NCI-H526 treated with DMSO at 0.1 percent for 48 hours (cell line): ENCODE measurements at regions not wholly inside any gene's neighbourhood (a gene's known extent, or its start where the extent isn't known, plus 50 kb on each side); places are given as distances from the start of the nearest gene placed in this dataset.

Experiments used
- DNase-seq: peaks from one replicate; lab custom pipeline; 2025; lab: John Stamatoyannopoulos, UW

DNA sequence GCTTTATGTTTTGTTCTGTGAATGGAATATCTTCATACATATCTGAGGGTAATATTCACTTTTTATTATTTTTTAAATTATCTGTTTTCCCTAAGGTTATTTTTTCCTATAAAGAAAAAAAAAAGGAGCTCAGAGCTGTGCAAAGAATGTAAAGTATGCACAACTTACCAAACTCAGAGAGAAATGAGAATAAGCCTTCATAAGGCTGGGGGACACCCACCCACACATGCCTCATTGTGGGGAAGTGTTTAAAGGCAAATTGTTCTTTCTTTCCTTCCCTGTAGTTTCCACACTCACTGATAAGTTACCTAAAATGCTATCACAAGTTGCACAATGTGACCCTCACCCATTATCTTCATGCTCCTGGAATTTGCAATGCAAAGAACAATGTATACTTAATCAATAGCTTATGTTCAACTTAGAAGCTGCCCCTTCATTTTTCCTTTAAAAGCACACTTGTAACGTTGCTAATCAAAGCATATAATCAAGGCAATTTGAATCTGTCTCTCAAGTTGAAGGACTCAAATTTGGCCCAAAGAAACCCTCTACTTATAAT, 108.1 kb downstream of the GNAT3 start:
- no peak for DNase-seq

DNA sequence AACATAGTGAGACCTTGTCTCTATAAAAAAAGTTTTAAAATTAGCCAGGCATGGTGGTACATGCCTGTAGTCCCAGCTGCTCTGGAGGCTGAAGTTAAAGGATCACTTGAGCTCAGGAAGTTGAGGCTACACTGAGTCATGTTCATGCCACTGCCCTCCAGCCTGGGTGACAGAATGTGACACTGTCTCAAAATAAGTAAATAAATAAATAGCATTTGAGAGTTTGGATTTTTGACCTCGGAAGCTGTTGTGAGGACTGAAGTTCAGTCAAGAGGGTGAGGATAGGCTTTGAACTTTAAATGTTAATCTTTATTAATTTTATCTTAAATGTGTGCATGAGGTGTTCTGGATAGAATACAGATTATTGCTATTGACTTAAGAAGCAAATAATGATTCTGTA, 110.2 kb downstream of the GNAT3 start:
- no peak for DNase-seq

DNA sequence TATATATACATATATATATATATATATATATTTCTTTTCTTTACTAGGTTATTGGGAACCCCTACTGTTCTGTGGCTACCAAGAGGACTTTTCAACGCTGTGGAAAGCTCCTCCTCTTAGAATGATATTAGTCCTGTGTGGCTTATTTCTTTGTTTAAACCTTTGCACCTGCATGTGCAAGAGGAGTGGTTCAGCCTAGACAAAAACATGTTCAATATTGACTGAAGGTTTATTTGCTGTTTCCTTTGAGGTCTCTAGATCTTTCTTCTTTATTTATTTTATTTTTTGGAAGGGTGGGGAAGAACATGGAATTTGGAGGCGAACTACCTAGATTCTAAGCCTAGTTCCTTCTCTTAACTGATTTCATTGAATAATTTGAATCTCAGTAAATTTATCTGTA, 118.1 kb downstream of the GNAT3 start:
- no peak for DNase-seq

DNA sequence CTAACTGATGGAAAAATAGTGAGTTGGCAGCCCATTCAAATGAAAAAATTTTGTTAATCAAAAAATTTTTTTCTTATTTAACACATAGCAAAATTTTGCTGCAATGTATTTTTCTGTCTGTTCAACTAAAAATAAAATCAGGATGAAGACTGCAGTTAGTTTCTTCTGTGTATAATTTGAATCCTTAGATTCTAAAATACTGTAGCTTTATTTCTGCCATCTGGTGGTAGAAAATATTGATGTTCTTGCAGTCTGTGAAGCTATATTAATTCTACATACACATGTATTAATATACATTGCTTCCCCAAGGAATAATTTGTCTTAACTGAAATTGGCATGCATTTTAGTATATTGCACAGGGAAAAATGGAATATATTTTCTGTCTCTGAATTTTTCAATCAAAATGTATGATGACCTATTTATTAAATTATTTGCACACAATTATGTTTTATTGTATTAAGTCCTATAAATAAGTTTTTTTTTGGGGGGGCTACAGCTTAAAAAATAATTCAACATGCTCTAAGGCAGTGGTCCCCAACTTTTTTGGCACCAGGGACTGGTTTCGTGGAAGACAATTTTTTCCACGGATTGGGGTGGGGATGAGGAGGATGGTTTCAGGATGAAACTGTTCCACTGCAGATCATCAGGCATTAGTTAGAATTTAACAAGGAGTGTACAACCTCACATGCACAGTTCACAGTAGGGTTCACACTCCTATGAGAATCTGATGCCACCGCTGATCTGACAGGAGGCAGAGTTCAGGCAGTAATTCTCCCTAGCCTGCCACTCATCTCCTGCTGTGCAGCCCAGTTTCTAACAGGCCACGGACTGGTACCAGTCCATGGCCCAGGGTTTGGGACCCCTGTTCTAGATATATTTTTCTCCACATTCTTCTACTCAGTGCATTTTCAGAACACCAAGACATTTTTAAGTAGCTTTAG, 119.4 kb downstream of the GNAT3 start:
- DNase-seq: peak; percentile 43

DNA sequence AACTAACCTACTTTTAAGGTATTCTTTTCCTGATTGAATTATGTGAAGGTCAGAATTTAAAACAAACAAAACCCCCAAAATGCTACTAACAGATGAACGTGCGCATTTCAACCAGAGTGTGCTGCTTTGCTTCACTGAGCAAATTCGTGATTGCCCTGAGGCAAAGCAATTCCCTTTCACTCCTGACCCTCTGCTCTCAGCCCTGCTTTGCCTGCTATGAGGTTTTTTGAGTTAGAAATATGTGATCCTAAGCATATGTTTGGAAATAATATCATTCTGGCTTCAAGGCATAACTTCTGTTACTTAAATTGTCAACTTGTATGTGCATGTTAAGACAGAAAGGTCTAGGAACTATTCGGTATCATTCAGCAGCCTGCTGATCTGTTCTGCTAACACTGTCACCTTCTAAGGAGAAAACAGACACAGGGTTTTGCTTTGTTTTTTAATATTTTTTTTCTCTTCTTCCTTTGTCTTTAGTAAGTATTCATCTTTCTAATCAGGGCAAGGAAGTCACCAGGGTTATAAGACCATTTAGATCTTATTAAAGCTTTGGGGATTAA, 124.2 kb downstream of the GNAT3 start:
- peak; percentile 15 for DNase-seq

DNA sequence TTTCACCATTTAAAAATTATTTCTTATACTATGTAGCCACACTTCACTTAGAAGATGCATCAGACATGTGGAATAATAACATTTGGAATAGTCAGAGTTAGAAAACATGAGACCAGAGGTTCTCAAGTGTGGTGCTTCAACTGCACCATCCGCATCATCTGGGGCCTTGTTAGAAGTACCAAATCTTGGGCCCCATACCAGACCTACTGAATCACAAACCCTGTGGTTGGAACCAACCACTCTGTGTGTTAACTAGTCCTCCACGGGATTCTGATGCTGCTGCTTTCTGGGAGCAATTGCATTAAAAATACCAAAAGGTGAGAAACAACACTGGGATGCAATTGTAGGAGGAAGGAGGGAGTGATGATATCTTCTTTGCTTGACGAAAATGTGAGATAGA, 125.2 kb downstream of the GNAT3 start:
- DNase-seq: no peak

DNA sequence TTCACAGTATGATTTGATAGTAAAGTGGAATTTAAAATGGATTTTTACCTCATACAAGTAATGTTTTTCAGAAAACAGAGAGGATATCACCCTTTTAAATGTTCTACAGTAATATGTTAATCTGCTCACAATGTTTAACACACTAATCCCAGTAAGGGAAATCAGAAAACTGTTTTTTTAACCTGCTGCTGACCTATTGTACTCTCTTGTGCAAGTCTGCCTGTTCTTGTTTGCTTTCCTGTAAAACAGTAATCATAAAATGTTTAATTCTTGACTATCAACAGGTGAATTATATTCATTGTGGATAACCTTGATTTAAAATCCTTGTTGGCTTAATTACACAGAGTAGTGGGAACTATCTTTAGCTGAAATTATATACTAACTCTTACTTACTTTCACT, 126.4 kb downstream of the GNAT3 start:
- DNase-seq: no peak

DNA sequence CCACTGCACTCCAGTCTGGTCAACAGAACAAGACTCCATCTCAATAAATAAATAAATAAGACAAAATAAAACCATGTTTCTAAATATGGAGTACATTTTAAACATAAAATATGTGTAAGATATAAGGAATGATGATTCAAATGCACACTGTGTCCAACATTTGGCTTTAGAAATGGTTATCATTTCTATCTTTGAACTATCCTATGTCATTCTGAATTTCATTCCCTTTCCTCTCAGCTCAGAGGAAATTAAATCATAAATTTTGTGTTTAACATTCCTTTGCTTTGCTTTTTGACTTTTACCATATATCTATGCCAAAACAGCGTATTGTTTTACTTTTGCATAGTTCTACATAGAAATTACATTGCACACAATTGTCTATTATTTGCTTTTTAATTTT, 130.9 kb downstream of the GNAT3 start:
- DNase-seq: no peak

DNA sequence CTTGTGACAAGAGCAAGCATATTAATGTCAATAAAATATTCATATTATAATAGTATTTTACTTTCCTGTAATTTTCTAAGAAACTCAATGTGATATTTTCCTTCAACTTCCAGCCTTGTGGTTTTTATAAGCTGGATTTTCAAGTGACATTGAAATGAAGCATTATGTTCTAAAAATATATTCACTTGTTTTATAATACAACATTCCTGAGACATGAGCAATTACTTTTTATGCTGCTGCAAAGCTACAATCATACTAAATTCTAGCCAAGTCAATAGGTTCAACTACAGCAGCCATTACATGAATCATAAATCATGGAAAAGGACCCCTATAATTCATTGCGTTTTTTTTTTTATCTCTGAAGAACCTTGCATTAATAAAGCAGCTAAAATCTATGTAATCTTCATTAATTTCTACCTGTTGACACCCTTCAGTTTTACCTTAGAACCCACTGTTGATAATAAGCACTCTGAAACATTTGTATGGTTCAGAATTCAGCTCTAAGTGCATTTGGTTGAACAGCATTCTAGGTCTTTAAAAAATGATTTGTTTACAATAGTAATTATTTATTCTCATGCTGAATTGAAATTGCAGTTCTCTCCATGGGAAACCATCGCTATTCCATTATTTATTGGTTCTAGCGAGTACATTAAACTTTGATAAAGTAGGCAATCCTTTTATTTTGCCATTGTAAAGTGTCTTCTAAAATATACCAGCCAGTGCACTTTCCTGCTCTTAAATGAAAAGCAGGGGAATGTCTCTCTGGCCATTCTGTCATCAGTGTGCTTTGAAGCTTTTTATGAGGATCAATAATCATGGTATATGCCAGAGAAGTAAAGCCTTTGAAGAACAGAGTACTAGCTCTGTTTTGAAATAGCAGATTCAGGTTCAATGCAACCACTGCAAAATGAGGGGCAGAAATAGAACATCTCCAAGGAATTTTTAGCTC, 132.6 kb downstream of the GNAT3 start:
- no peak for DNase-seq

DNA sequence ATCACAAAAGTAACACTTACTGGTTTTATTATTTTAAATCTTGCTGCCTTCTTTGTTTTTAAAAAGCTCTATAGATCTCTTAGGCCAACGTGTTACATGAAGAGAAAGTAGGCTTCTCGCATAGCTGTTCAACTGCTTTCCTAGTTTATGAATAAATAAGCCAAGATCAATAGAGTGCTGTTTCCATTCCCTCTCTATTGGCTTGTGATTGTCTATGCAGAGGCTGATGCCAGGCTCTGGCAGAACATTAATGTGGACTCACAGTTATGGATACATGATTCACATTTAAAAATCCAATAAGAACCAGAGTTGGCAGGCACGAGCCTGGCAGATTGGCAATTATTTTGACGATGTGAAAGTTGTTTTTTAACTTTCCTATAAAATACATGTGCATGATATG, 137.5 kb downstream of the GNAT3 start:
- DNase-seq: no peak

DNA sequence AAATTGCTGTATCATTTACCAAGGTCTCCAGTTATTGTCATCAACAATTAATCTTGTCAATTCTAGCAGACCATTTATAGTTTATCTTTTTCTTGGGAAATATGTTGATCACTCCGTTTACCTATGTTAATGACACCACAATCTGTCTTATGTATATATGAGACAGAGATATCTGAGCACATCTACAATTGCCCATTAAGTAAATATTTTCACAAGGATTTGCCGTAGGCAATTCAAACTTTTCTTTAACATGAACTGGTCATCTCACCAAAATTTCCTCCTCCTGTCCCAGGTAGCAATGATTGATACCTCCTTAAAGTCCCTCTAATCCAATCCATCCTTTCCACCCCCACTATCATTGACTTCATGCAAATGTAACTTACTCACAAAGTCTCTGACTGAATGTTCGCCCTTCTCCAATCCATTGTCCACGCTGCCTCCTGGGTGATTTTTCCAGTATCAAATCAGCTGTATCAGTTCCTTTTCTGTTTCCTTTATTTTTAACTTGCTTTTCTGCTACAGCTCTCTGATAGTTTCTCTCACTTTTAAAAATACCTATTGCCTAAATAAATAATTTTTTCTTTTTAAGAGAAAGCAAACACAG, 138.3 kb downstream of the GNAT3 start:
- DNase-seq: no peak

DNA sequence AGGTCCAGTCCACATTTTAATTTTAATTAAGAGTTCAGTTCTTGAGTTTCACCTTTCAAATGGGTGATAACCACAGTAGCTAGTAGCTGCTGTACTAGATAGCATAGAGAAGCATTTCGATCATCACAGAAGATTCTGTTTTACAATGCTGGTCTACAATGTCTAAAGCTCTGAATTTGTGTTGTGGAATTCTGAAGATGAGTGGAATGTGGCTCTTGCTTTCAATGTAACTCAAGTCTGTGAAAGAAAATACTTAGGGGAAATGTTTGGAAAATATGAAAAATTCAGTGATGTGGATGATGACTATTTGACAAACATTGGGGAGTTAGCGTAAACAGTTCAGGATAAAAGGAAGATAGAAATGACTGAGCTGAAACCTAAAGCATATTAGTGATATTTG, 139.4 kb downstream of the GNAT3 start:
- DNase-seq: no peak

DNA sequence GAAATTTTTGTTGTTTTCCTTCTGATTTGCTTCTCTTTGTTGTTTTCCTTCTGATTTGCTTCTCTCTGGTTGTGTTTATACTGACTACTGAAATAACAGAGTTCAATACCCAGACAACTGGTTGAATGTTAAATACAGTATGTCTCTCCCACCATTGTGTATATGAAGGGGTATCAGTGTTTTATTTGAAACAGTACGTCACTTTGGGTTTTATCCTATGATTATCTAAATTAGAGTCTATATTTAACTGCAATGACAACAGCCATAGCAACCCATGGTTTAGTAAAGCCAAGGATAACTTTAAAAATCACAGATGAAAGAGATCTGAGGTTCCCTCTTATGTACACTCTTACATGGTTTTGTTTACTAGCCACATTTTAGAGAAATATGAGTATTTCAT, 141.3 kb downstream of the GNAT3 start:
- DNase-seq: no peak

DNA sequence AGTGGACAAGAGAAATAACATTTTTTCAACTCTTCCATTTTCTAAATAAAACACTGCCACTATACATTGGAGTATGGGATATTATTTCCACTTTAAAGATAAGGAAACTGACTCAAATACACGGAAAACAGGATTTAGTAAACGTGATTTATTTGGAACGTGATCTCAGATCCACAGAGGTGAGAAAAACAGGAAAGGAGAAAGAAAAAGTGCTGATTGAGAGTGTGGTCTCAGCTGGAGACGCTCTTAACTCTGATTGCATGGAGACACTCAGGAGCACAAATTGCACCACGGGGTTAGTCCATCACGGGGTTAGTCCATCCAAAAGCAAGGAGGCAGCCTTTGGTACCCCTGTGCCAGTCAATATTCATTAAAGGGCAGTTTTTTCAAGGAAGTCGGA, 142.5 kb downstream of the GNAT3 start:
- DNase-seq: no peak

DNA sequence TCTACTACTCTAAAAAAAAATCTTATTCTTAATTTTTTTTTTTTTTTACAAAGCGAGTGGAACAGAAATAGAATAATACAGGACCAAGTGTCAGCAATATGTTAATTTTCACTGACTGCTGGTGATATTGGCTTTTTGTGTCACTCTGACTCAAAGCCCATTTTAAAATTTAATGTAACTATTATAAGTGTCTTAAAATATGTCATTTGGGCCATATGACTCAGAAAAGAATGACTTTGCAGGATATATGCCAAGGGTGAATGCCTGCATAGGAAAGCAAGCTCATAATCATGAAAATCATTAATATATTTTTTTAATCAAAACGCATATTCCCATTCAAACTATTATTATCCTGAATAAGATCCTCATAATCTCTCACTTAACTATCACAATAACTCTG, 149.2 kb downstream of the GNAT3 start:
- DNase-seq: no peak

DNA sequence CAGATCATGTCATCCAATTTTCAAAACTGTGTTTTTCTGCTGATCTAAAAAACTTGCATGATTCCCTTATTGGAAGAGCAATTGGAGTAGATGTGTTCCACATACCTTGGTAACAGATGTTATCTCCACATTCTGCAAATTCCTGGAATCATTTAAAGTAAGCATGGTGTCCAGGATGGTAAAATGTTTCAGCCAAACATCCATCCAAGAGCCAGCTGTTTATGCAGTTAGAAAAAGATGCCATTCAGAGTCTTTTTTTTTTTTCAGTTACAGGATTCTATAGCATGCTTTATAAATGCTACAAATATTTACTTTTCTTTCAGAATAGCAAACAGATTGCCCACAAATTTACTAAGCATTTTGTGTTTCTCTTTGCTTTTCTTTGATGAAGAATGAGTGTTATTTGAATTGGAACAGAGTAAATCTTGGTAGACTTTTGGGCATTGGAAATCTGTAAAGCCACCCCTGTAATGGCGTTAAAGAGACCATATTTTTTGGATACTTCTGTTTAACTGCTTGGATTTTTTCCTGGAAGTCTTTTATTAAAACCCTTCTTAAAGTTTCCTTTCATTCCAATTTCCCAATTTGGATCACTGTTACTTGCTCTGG, 149.8 kb downstream of the GNAT3 start:
- no peak for DNase-seq

DNA sequence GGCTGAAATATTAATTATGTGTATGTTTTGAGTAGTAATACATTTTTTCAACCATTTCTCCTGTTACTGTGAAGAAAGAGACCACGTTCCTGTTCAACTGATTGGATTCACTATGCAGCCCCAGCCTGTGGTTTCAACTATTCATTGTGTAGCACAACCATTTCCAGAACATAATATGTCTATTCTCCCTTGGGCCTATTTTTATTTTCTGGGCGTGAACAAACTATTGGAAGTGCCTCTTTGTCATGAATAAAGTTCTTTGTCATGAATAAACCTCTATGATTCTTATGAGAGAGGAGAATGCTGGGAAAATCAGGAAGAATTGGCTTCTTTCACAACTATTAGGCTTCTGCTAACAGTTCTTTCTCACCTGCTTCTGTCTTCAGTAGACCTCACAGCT, 152.4 kb downstream of the GNAT3 start:
- no peak for DNase-seq

DNA sequence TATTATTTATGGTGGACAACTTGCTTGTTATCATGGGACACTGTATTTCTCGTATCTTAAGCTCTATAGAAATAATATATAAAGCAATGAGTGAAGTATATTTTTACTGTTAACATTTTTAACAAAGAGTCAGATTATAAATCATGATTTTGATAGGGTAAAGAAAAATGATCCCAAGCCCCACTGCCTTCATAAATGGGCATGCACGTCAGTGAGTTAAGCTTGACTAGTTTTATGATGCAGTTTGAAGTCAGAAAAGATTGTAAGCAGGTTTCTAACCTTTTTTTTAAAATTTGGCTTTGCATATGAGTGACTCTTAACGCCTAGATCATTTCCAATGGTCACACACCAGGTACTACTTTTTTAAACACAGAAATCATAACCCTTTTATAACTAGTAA, 152.8 kb downstream of the GNAT3 start:
- DNase-seq: no peak

DNA sequence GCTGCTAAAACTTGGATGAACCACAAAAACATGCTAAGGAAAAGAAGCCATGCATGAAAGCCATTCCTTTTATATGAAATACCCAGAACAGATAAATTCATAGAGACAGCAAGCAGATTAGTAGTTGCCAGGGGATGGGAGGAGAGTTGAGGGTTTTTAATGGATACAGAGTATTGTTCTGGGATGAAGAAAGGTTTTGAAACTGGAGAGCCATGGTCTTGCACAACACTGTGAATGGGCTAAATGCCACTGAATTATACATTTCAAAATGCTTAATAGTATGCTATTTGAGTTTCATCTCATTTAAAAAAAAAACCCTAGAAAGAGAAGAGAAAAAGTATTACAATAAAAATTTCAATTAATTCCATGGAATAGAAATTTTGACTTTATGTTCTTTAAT, 154.3 kb downstream of the GNAT3 start:
- no peak for DNase-seq

DNA sequence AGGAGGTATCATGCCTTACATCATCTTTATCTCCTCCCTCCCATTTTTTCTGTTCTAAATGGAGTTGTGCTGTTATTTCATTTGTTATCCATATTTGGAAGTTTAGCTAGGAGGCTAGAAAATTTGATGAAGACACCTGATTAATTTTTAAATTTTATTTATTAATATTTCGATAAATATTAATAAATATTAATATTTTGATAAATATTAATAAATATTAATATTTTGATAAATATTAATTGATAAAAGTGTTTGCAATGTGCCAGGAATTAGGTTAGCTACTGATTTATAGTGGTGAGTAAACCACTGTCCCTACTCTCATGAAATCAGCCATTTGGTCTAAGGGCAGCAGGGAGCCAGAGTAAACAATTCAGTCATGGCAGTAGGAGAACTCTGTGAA, 161.4 kb downstream of the GNAT3 start:
- DNase-seq: no peak

DNA sequence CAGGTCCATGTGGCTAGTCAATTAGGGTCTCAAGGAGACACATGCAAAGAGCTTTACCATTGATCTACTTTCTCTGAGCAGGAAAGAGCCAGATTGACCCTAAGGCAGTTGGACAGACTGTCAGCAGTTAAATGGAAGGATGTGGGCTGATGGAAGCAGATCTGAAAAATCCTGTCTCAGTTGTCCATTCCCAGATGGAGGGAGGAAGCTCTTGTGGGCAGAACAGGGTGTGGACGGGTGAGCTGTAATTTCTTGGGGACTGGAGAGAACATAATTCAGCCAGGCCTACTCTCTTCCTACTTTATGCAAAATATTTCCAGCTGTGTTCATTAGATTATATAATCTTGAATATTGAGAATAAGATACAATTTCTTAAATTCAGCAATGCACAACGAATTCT, 163.6 kb downstream of the GNAT3 start:
- no peak for DNase-seq

DNA sequence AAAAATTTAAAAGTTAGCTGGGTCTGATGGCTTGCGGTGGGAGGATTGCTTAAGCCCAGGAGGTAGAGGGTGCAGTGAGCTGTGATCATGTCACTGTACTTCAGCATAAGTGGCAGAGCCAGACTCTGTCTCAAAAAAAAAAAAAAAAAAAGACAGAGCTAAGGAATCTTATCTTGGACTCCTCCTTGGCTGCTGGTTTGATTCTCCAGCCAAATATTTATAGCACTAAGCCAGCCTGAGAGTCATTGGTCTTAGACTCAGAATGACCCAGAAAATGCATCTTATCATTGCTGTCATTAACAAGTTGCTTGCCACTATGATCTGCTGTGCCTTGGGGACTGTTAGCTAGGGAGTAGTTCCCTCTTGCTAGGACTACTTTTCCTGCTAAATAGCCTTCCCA, 164.7 kb downstream of the GNAT3 start:
- no peak for DNase-seq
